DMS53 treated with DMSO at 0.1 percent for 48 hours (cell line): ENCODE measurements at regions not wholly inside any gene's neighbourhood (a gene's known extent, or its start where the extent isn't known, plus 50 kb on each side); places are given as distances from the start of the nearest gene placed in this dataset.

Experiments used
- DNase-seq: peaks from one replicate; lab custom pipeline; 2025; ENCODE audit not compliant: unreplicated experiment; lab: John Stamatoyannopoulos, UW

DNA sequence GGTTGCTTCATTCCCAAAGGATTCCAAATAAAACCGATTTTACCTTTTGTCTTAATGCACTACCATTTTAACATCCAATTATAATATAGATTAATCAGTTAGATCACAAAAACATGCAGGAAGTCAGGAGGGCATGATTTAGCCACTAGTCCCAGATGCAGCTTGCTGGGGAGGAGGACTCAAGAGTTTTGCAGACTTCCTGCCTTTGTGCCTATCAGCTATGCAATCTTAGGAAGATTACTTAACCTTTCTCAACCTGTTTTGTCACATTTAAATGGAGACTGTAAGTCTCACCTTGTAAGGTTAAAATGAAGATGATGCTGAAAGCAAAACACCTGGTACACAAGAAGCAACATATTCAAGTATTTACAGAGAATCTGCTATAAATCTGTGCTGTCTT lies 242.4 kb upstream of the GOLIM4 start:
- DNase-seq, result no peak

DNA sequence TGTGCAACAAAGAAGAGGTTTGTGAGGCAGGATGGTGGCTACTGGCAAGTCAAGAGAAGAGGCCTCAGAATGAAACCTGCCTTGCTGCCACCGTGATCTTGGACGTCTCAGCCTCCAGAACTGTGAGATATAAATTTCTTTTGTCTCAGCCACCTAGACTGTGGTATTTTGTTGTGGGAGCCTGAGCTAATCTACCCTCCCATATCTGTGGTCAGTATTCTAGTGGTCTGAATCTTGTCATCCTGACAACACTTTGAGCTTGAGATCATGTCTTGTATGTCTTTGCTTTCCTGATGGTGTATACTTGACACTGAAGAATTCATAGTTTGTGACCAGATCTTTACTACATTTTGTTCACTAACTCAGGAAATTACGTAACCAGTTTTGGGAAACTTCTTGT lies 240.6 kb upstream of the GOLIM4 start:
- no peak for DNase-seq

DNA sequence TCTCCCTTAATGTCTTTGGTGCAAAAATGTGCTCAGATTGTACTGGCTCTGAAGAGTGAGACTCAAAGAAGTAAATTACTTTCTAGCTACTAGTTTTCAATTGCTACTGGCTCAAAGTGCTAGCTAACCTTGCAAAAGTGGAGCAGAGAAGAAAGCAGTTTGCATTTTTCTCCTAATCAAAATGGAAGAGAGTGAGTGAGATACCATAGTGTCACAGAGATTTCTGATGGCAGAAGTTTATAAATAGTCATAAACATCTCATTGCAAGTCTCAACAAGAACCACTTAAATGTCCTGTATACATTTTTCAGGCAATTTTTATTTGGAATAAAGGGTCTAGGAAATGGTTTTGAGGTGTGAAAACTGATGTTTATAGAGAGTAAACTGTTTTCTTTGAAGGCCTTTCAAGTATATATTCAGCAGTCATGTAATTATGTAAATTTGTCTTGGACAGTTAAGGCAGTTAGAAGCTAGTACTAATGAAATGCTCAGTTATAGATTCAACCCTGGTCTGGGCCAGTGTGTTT lies 237.7 kb upstream of the GOLIM4 start:
- no peak for DNase-seq

- no peak for DNase-seq
These were observed 236.0 kb upstream of the GOLIM4 start for GRCh38 chr3:168331756-168332155.

DNA sequence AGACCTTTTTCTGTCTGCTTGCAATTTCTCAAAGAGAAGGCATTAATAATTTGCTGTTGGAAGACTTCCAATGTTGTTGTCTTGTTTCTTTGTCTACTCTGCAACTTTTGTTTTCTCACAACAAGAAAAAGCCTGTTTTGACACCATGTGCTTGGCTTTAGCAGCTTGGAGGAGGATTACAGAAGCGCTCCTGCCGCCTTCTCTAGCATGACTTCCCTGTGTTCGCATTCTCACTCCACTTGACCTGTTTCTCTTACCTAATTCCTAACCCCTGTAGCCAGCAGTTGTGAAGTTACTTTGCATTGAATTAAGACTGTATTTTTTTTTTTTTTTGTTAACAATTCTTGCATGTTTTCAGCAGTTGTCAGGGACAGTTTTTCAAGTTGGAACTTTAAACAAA lies 235.3 kb upstream of the GOLIM4 start:
- DNase-seq, result no peak

- DNase-seq, result no peak
These were observed 232.1 kb upstream of the GOLIM4 start for GRCh38 chr3:168327856-168328255.

DNA sequence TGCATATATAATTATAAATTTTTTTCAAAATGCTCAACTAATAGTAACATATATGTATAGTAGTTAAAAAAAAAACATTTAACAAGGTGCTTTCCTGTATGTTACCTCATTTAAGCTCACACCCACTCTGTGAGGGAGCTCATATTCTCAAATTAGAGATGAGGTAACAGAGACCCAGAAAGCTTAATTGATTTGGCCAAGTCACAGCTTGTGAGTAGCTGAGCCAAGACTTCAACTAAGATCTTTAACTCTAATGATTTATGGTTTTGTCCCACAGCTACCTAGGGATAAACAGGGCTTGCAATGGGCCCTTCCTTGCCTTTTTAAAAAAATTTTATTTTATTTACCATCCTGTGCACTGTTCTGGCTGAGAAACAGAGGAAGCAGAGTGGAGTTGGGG lies 230.0 kb upstream of the GOLIM4 start:
- no peak for DNase-seq

DNA sequence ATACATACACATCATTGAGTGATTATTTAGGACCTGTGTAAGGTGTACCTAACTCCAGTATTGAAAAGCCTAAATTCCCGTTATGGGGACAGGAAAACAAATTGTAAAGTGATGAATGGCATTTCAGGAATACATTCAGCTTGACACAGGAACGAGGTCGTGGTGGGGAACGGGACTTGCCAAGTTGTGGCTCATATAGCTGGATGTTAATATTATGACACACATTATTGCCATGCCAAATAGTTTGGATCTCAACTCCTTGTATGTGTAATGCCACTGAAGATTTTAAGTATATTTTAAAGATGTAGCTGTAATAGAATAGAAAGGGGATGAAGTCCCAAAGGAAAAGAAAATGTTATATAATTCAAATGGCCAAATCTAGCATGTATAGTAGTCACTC lies 227.2 kb upstream of the GOLIM4 start:
- DNase-seq, result no peak

DNA sequence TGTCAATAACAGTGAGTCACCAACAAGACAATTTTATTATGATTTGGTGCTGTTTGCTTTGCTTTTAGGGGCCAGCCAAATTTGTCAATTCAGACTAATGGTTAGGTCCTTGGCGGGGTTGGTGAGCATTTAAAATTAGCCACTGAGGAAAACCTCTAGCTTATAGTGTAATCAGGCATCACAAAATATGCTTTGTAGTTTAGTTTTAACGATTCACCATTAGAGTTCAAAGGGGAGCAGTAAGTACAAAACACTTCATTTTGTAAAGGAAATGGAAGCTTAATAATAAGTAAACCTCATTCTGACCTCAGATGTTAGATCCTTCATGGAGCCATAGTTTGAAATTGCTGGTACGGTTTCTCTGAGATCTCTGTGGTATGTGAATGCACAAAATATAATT lies 218.4 kb upstream of the GOLIM4 start:
- no peak for DNase-seq

DNA sequence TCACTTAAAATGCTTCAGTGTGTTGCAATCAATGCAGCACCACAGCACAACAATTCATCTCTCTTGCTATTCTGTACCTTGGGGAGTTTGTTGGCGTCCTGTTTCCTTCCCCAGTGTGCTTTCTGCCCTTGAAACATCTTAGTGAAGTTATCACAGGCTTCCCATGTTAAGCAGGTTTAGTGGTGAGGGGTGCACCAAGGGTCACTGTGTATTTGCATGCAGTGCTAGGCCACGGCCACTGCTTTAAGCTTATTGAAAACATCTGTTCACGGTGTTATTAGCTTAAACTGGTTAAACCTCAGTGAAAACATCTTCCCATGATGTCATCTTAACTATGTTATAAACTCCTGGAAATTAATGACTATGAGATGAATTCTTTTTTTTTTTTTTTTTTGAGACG lies 217.3 kb upstream of the GOLIM4 start:
- DNase-seq, result no peak

DNA sequence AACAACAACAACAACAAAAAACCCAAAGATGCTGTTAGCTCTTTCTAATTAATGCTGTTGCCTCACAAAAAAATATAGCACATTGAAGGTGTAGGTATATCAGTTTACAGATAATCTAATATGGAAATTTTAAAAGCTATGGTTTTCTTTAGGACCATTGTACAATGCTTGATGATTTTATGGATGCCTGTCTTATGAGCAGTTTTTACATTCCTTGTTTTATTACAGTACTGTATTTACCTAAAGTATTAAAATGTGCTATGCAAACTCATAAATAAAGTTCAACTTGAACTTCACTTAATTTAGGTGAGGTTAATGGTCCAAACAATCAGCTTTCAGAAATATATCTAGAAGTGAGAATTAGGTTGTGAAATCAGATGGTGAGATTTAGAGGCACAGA lies 212.2 kb upstream of the GOLIM4 start:
- no peak for DNase-seq

DNA sequence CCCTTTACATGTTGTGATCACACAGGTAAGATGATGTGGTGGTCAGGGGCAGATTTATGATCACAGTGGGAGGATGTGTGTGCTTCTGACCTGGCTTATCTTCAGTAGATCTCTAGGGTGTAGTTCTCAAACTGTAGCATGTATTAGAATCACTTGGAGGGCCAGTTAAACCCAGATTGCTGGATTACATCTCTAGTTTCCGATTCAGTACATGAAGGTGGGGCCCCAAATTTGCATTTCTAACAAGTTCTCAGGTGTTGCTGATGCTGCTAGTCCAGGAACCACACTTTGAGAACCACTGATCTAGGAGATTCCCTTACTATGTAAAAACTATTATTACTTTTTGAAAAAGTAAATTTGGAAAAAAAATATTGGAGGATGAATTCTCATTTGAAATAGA lies 199.3 kb upstream of the GOLIM4 start:
- DNase-seq, result no peak

GRCh38 chr3:168292296-168292695 lies 196.6 kb upstream of the GOLIM4 start:
- DNase-seq, result no peak

DNA sequence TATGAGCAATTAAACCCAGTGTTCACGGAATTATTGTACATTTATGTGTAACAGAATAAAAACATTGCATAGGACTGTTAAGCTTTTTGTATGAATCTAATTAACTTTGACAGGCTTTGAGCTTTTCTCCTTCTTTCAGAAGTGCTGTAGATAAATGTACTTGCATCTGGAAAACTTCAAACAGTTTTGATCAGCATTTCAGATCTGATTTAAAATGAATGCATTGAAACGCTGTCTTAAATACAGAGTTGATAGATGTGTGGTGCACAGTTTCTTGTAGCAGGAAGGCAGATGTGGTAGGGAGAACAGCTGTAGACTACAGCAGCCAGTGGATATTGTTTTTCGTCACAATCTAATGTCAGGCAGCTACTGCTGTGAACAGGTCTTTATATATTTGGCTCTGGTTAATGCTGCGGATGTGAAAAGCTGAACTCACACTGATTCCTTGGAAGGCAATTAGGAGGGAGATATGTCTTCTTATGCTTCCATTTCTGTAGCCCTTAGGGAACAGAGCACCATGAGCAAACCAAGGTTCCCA lies 193.8 kb upstream of the GOLIM4 start:
- DNase-seq, result no peak

DNA sequence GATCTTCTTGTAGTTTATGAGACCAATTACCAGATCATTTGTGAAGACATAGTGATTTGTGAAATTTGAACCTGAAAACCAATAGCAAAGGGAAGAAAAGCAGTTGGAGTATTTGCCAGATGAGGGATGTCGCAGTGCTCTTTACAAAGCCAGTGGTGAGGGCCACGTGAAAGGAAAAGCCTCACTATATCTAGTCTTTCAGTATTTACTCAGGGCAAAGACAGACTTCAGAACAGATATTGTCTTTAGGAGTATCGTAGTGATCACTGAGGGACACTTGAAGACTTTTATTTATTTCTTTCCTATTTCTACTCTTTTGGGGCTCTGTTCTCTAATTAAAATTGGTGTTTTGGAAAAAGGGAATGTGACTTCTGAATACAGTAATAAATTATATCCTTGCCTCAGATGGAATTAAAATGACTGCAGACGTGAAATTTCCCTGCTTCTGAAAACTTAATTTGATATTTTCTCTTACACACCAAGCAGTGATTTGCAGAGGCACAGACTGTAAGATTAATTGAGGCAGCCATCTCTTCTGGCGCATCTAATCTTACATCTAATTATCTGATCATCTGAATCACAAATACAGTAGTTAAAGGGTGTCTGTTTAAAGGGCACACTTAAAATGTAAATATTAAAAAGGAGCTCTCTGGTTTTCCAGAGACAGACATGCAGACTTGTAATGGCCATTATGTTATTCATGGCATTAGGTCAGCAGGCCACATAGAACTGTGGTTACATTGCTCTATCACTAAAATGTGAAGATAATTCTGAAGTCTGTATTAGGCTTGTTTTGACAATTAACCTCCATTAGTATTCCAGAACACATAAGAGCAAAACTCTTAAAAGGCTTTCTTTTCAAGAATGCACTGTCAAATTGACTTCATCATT lies 193.0 kb upstream of the GOLIM4 start:
- no peak for DNase-seq

DNA sequence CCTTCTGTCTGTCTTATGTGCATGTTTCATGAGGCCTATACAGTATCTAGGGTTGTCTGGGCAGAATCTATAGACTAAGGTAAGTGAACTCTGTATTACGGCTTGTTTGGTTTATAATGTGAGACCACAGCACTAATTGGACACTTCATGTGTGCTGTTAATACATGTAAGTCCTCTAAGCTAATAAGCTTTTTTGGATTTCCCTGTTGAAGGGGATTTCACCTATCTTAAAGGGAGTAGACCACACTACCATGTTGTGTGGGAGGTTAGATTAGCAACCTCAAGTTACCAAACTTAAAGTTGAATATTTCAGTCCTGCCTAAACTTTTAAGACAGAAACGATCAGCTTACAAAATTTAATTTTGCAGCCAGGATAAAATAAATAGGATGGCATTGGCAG lies 189.8 kb upstream of the GOLIM4 start:
- no peak for DNase-seq

- DNase-seq, result no peak
These were observed 189.0 kb upstream of the GOLIM4 start for GRCh38 chr3:168284728-168285127.

- no peak for DNase-seq
These were observed 179.9 kb upstream of the GOLIM4 start for GRCh38 chr3:168275662-168276061.

- no peak for DNase-seq
These were observed 178.2 kb upstream of the GOLIM4 start for GRCh38 chr3:168273917-168274316.

- no peak for DNase-seq
These were observed 177.3 kb upstream of the GOLIM4 start for GRCh38 chr3:168273036-168273435.

DNA sequence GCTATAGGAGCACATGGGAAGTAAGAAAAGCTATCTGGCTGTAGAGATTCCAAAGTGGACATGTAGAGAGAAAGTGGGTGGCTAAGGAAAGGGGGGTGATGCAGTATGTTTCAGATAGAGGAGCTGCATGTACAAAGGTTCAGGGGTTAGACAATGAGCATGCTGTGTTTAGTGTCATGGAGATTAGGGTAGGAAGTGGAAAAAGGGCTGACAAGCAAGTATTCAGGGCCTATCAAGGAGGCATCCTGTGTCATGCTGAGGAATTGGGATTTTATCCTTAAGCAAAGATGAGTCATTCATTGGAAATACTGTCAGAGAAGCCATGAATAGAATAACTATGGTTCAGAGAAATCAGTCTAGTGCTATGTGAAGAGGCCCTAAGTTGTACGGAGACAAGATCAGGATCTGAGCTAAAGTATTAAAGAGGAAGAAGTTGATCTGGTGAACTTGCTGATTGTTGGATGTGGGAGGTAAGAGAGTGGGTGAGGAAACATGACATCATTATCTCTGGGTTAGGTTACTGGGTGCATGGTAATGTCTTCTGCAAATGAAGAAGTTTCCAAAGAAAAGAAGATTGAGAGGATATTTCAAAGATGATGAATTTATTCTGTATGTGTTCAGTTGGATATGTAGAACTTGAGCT lies 176.7 kb upstream of the GOLIM4 start:
- no peak for DNase-seq

- no peak for DNase-seq
These were observed 176.2 kb upstream of the GOLIM4 start for GRCh38 chr3:168271932-168272331.
